KMS-11 (cell line): ENCODE measurements at regions not wholly inside any gene's neighbourhood (a gene's known extent, or its start where the extent isn't known, plus 50 kb on each side); places are given as distances from the start of the nearest gene placed in this dataset.

Source experiments
- H2AFZ ChIP-seq: fragments of 200-600 bp; sonication (generic); 2 replicates; pipeline ENCODE4 v1.6.1; 2016; ENCODE audit warnings: antibody characterized with exemption, mixed run types, low read depth
- H3K27ac ChIP-seq: fragments of 200-600 bp; sonication (generic); 2 replicates; pipeline ENCODE4 v1.6.1; 2016; ENCODE audit warnings: mild to moderate bottlenecking, mixed run types
- H3K27me3 ChIP-seq: fragments of 200-600 bp; sonication (generic); 2 replicates; pipeline ENCODE4 v1.6.1; 2017; ENCODE audit warnings: mild to moderate bottlenecking, low read depth, mixed run types, moderate library complexity; ENCODE audit not compliant: insufficient read depth
- H3K36me3 ChIP-seq: fragments of 200-600 bp; sonication (generic); 2 replicates; pipeline ENCODE4 v1.6.1; 2017; ENCODE audit warnings: mild to moderate bottlenecking, mixed run types; ENCODE audit not compliant: insufficient read depth
- H3K4me1 ChIP-seq: fragments of 200-600 bp; sonication (generic); 2 replicates; pipeline ENCODE4 v1.6.1; 2016; ENCODE audit warnings: mild to moderate bottlenecking, low read depth, mixed run types; ENCODE audit not compliant: poor library complexity, severe bottlenecking
- H3K4me2 ChIP-seq: fragments of 200-600 bp; sonication (generic); 2 replicates; pipeline ENCODE4 v1.7.0; 2016; ENCODE audit warnings: mild to moderate bottlenecking, mixed run types
- H3K4me3 ChIP-seq: fragments of 200-600 bp; sonication (generic); IDR thresholded peaks from 2 replicates; pipeline ENCODE4 v1.6.1; 2017; ENCODE audit warnings: low read depth, low read length, mixed read lengths; ENCODE audit not compliant: insufficient read depth
- H3K79me2 ChIP-seq: fragments of 200-600 bp; sonication (generic); 2 replicates; pipeline ENCODE4 v1.6.1; 2016; ENCODE audit warnings: low read depth, mixed run types; ENCODE audit not compliant: insufficient read depth
- H3K9ac ChIP-seq: fragments of 200-600 bp; sonication (generic); 2 replicates; pipeline ENCODE4 v1.6.1; 2016; ENCODE audit warnings: mild to moderate bottlenecking, mixed run types
- H4K20me1 ChIP-seq: fragments of 200-600 bp; sonication (generic); 2 replicates; pipeline ENCODE4 v1.6.1; 2016; ENCODE audit warnings: mild to moderate bottlenecking, mixed run types; ENCODE audit not compliant: insufficient read depth
- TF ChIP-seq, protein P1 (sequence below): fragments of 200-600 bp; sonication (generic); conservative IDR thresholded peaks from 2 replicates; pipeline ENCODE4 v1.6.1; 2017; ENCODE audit warnings: low read depth, mild to moderate bottlenecking, antibody characterized with exemption, low read length, moderate library complexity, mixed read lengths

DNA sequence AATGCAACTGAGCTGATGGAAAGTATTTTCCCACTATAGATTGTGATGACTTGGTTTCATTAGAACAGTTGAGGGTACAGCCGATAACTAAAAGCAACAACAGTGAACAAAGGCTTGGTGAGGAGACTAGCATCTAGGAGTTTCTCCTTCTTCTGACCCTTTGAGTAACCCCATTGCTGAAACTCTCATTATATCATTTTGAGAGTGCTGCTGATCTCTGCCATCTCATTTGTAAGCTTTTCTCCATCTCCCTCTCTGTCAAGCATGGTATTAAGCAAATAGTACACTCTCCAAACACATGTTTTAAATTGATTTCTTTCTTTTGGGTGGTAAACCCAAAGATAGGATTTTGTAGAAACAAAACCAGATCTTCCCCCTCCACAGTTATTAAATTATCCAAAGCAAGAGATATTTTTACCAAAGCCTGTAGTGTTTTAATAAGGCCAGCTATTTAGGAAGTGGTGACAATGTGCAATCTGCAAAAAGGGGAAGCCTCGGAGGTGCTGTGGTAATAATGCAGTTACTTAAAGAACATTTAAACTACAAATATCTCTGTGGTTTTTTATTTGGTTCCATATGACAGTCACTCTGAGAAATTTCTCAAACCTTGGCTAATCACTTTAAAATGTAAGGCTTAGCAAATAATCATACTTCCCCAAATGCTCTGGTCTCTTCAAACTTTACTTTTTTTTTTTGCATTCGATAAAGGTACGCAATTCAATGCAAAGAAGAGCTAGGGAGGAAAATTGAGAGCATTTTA is 287.5 kb downstream of the HLX start:
- Histone ChIP-seq H3K27ac (no peak overlapping the region), H3K79me2 (no peaks in the 10 kb centered on the region), H2AFZ (no peak overlapping the region), H3K9ac (no peak overlapping the region), H3K4me3 (no peak overlapping the region), H3K27me3 (no peaks in the 10 kb centered on the region), H3K4me2 (no peak overlapping the region), H4K20me1 (no peaks in the 10 kb centered on the region), H3K4me1 (no peaks in the 10 kb centered on the region), H3K36me3 (no peaks in the 10 kb centered on the region)
- TF ChIP-seq, protein P1, sequence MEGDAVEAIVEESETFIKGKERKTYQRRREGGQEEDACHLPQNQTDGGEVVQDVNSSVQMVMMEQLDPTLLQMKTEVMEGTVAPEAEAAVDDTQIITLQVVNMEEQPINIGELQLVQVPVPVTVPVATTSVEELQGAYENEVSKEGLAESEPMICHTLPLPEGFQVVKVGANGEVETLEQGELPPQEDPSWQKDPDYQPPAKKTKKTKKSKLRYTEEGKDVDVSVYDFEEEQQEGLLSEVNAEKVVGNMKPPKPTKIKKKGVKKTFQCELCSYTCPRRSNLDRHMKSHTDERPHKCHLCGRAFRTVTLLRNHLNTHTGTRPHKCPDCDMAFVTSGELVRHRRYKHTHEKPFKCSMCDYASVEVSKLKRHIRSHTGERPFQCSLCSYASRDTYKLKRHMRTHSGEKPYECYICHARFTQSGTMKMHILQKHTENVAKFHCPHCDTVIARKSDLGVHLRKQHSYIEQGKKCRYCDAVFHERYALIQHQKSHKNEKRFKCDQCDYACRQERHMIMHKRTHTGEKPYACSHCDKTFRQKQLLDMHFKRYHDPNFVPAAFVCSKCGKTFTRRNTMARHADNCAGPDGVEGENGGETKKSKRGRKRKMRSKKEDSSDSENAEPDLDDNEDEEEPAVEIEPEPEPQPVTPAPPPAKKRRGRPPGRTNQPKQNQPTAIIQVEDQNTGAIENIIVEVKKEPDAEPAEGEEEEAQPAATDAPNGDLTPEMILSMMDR: no peak

DNA sequence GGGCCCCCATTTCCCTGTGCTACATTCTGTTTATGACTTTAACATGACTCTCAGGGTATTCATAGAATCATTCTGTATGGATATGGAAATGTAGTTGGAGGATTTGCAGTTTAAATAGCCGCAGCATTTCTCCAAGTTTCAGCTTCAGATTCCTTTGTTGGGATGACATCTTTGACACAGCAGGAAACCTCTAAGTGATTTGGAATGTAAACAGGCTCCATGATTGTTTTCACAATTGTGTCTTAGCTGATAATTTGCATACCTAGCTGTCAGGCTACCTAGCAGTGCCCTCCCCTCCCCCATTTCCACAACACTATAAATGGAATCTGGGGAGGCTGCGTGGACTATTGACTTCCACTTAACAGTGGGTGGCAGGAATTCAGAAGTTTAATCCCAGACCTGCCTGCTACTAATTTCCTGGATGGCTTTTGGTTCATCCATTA is 290.2 kb downstream of the HLX start:
- no peaks in the 10 kb centered on the region for H3K27me3 ChIP-seq
- no peaks in the 10 kb centered on the region for H3K36me3 ChIP-seq
- no peaks in the 10 kb centered on the region for H4K20me1 ChIP-seq
- TF ChIP-seq, protein P1: no peak
- H3K4me3 ChIP-seq: no peak overlapping the region
- no peaks in the 10 kb centered on the region for H3K79me2 ChIP-seq
- no peak overlapping the region for H3K27ac ChIP-seq
- no peaks in the 10 kb centered on the region for H3K4me1 ChIP-seq
- no peak overlapping the region for H2AFZ ChIP-seq
- no peak overlapping the region for H3K4me2 ChIP-seq
- no peak overlapping the region for H3K9ac ChIP-seq

DNA sequence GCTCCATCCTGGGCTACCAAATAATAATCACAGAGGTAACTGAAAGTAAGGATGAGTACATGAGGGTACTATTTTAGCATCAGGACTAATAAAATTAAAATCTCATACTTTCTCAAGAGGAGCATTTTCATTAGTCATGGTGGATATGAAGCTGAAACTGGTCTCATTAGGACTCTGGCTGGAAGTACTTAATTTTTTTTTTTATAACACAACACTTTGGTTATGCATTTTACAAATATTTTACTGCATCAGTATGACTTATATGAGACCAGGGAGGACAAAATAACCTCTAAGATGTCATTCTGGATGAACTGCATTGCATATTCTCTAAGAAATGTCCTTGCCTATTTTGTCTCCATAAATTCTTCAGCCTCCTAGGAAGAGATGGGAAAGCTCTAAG is 290.9 kb downstream of the HLX start:
- TF ChIP-seq, protein P1: no peak
- Histone ChIP-seq H3K4me1 (no peaks in the 10 kb centered on the region), H4K20me1 (no peaks in the 10 kb centered on the region), H3K9ac (no peak overlapping the region), H3K27ac (no peak overlapping the region), H3K36me3 (no peaks in the 10 kb centered on the region), H3K4me3 (no peak overlapping the region), H2AFZ (no peak overlapping the region), H3K4me2 (no peak overlapping the region), H3K27me3 (no peaks in the 10 kb centered on the region), H3K79me2 (no peaks in the 10 kb centered on the region)

DNA sequence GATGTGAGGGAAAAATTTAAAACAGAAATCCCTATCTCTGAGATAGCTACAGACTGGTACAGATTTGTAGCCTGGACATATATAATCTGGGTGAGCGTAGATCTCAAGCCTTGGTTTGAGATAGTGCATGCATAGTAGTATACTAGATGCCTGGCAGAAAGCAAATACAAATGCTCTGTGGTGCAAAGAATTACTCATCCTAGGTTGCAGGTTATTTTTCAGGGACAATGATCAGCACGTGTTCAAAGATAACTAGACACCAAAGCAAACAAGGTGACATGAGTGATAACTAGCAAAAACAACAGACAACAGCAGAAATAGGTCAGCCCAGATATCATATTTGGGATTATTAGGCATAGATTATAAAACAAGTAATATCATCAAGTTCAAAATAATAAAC is 292.5 kb downstream of the HLX start:
- no peaks in the 10 kb centered on the region for H3K79me2 ChIP-seq
- H2AFZ ChIP-seq: no peak overlapping the region
- H3K36me3 ChIP-seq: no peaks in the 10 kb centered on the region
- H3K4me1 ChIP-seq: no peaks in the 10 kb centered on the region
- no peak overlapping the region for H3K9ac ChIP-seq
- TF ChIP-seq, protein P1: no peak
- H3K4me2 ChIP-seq: no peak overlapping the region
- H3K27ac ChIP-seq: no peak overlapping the region
- no peak overlapping the region for H3K4me3 ChIP-seq
- no peaks in the 10 kb centered on the region for H4K20me1 ChIP-seq
- H3K27me3 ChIP-seq: no peaks in the 10 kb centered on the region
